C4-2B (cell line): ENCODE measurements at regions not wholly inside any gene's neighbourhood (a gene's known extent, or its start where the extent isn't known, plus 50 kb on each side); places are given as distances from the start of the nearest gene placed in this dataset.

Experiments used
- ZFX ChIP-seq: fragments of 450-650 bp; IDR thresholded peaks from 2 replicates; pipeline ENCODE4 v1.6.1; 2017
- TF ChIP-seq, protein P1 (sequence below): fragments of 450-650 bp; conservative IDR thresholded peaks from 2 replicates; pipeline ENCODE4 v1.5.1; 2017; ENCODE audit warnings: mild to moderate bottlenecking

DNA sequence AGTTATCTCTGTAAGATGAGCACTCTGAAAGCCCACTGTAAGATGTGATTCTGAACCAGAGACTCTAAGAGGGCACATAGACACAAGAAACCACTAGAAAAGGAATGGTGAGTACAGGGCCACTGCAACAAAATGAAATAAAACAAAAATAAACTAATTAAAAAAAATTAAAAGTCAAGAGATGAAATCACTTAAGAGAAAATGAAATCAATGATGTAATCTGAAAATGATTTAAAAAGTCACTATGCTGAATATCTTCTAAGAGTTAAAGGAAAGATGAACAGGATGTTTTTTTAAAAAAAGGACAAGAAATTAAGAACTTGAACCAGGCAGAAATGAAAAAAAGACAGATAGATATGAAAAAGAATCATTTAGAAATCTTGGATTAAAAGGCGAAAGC is 110.6 kb upstream of the OLIG2 start:
- TF ChIP-seq, protein P1, sequence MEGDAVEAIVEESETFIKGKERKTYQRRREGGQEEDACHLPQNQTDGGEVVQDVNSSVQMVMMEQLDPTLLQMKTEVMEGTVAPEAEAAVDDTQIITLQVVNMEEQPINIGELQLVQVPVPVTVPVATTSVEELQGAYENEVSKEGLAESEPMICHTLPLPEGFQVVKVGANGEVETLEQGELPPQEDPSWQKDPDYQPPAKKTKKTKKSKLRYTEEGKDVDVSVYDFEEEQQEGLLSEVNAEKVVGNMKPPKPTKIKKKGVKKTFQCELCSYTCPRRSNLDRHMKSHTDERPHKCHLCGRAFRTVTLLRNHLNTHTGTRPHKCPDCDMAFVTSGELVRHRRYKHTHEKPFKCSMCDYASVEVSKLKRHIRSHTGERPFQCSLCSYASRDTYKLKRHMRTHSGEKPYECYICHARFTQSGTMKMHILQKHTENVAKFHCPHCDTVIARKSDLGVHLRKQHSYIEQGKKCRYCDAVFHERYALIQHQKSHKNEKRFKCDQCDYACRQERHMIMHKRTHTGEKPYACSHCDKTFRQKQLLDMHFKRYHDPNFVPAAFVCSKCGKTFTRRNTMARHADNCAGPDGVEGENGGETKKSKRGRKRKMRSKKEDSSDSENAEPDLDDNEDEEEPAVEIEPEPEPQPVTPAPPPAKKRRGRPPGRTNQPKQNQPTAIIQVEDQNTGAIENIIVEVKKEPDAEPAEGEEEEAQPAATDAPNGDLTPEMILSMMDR, result no peak
- no peak for TF ChIP-seq ZFX
